ENCODE measurements at regions not wholly inside any gene's neighbourhood (a gene's known extent, or its start where the extent isn't known, plus 50 kb on each side); places are given as distances from the start of the nearest gene placed in this dataset.

DNA sequence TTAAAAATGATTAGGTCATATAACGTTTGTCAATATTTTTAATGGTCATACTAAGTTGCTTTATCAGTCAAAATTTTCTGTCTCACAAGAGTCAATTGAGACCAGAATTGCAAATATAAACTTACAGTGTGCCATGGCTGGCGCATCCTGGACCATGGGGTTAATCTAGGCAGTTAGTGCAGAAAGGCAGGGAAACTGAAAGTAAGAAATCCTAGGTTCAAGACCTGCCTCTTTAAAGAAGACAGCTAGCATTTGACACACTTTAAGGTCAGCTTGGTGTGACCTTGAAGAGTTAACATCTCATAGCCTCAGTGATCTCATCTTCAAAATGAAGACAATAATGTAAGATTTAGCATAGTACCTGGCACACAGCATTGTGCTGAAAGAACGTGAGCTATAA lies 210.0 kb upstream of the DAB1 start:
- TF ChIP-seq, protein P1, sequence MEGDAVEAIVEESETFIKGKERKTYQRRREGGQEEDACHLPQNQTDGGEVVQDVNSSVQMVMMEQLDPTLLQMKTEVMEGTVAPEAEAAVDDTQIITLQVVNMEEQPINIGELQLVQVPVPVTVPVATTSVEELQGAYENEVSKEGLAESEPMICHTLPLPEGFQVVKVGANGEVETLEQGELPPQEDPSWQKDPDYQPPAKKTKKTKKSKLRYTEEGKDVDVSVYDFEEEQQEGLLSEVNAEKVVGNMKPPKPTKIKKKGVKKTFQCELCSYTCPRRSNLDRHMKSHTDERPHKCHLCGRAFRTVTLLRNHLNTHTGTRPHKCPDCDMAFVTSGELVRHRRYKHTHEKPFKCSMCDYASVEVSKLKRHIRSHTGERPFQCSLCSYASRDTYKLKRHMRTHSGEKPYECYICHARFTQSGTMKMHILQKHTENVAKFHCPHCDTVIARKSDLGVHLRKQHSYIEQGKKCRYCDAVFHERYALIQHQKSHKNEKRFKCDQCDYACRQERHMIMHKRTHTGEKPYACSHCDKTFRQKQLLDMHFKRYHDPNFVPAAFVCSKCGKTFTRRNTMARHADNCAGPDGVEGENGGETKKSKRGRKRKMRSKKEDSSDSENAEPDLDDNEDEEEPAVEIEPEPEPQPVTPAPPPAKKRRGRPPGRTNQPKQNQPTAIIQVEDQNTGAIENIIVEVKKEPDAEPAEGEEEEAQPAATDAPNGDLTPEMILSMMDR (IDR thresholded peaks at IDR 0.05 in 8 of 11, conservative IDR thresholded peaks at IDR 0.05 in 3 of 11) = no peak
- TF ChIP-seq POLR2A (IDR thresholded peaks at IDR 0.05) = no peak

All from spleen (tissue), 7 donors.